SK-N-SH (cell line): ENCODE measurements at regions not wholly inside any gene's neighbourhood (a gene's known extent, or its start where the extent isn't known, plus 50 kb on each side); places are given as distances from the start of the nearest gene placed in this dataset.
"Not testable (repeated sequence)": the region's sequence is repeated elsewhere in the genome, so short reads cannot be mapped to it uniquely, and the experiment has no call there.

Experiments
- CTCF ChIA-PET: fragments of 300-600, 350-600 bp; formaldehyde crosslinking; extraction: SDS; loops from one replicate; lab custom pipeline; 2021; lab: Yijun Ruan, JAX
- POLR2A ChIA-PET: fragments of 350-600 bp; sonication (Branson Sonifier 250); formaldehyde crosslinking; extraction: SDS; loops from one replicate; lab custom pipeline; 2020; ENCODE audit warnings: antibody characterized with exemption, inconsistent platforms; lab: Yijun Ruan, JAX
- DNase-seq: peaks from one replicate; pipeline ENCODE4 v3.0.0; 2012
- H2AFZ ChIP-seq: fragments of 200-600 bp; sonication (generic); 2 replicates; pipeline ENCODE4 v1.8.1; 2016; ENCODE audit warnings: antibody characterized with exemption, mild to moderate bottlenecking, low read depth
- H3F3A ChIP-seq: fragments of 200-600 bp; sonication (generic); replicated peaks from 2 replicates; pipeline ENCODE3; 2016; ENCODE audit warnings: antibody characterized with exemption, mild to moderate bottlenecking; ENCODE audit not compliant: insufficient read depth
- H3K27ac ChIP-seq, 2 experiments: fragments of 200-500 bp in 1 of 2; fragments of 200-600 bp in 1 of 2; sonication (Bioruptor generic) in 1 of 2; sonication (generic), shearing (Covaris generic) in 1 of 2; 2 replicates each; pipeline versions ENCODE4 v1.5.1 to v1.6.1; 2014 to 2016; ENCODE audit warnings: low read depth in 2 of 2, inconsistent platforms in 1 of 2, low read length in 1 of 2, mild to moderate bottlenecking in 1 of 2, mixed read lengths in 1 of 2
- H3K27me3 ChIP-seq: fragments of 200-600 bp; sonication (generic), shearing (Covaris generic); 2 replicates; pipeline ENCODE4 v1.6.1; 2016; ENCODE audit warnings: mixed run types; ENCODE audit not compliant: insufficient read depth
- H3K36me3 ChIP-seq, 2 experiments: fragments of 200-500 bp in 1 of 2; fragments of 200-600 bp in 1 of 2; sonication (Bioruptor generic) in 1 of 2; sonication (generic) in 1 of 2; replicated peaks in 1 of 2; 2 replicates each; pipeline versions ENCODE3 to v1.5.1; 2014 to 2016; ENCODE audit warnings: low read length in 1 of 2, mild to moderate bottlenecking in 1 of 2; ENCODE audit not compliant: insufficient read depth in 2 of 2, control insufficient read depth in 1 of 2
- H3K4me1 ChIP-seq, 2 experiments: fragments of 200-500 bp in 1 of 2; fragments of 200-600 bp in 1 of 2; sonication (Bioruptor generic) in 1 of 2; sonication (generic), shearing (Covaris generic) in 1 of 2; 2 replicates each; pipeline versions ENCODE4 v1.5.1 to v1.6.1; 2014 to 2016; ENCODE audit warnings: low read depth in 1 of 2, low read length in 1 of 2, mixed run types in 1 of 2; ENCODE audit not compliant: insufficient read depth in 2 of 2, control insufficient read depth in 1 of 2
- H3K4me2 ChIP-seq: fragments of 200-600 bp; sonication (generic), shearing (Covaris generic); 2 replicates; pipeline ENCODE4 v1.6.1; 2017; ENCODE audit warnings: mixed run types
- H3K4me3 ChIP-seq, 2 experiments: fragments of 200-500 bp in 1 of 2; fragments of 200-600 bp in 1 of 2; sonication (Bioruptor generic) in 1 of 2; sonication (generic), shearing (Covaris generic) in 1 of 2; 2 replicates each; pipeline versions ENCODE4 v1.5.1 to v1.8.1; 2014 to 2016; ENCODE audit warnings: low read depth in 2 of 2, inconsistent platforms in 1 of 2, low read length in 1 of 2, mild to moderate bottlenecking in 1 of 2, mixed read lengths in 1 of 2, moderate library complexity in 1 of 2
- H3K79me2 ChIP-seq: fragments of 200-600 bp; sonication (generic); 2 replicates; pipeline ENCODE4 v1.8.1; 2017; ENCODE audit warnings: mild to moderate bottlenecking; ENCODE audit not compliant: insufficient read depth
- H3K9ac ChIP-seq: fragments of 200-600 bp; sonication (generic); 2 replicates; pipeline ENCODE4 v1.6.1; 2017; ENCODE audit warnings: mixed run types
- H3K9me2 ChIP-seq: fragments of 200-600 bp; sonication (generic); 2 replicates; pipeline ENCODE4 v1.6.1; 2017; ENCODE audit warnings: mixed run types
- H3K9me3 ChIP-seq: fragments of 200-600 bp; sonication (generic); 2 replicates; pipeline ENCODE4 v1.6.1; 2017; ENCODE audit warnings: mixed run types, mild to moderate bottlenecking, moderate library complexity
- H4K20me1 ChIP-seq: fragments of 200-600 bp; sonication (generic); 2 replicates; pipeline ENCODE4 v1.6.1; 2017; ENCODE audit warnings: mild to moderate bottlenecking, mixed run types; ENCODE audit not compliant: insufficient read depth
- ELF1 ChIP-seq: IDR thresholded peaks from 2 replicates; pipeline ENCODE4 v1.4.0; 2012
- FOSL2 ChIP-seq: IDR thresholded peaks from 2 replicates; pipeline ENCODE4 v1.4.0; 2012; ENCODE audit warnings: low read depth, mild to moderate bottlenecking, moderate library complexity, borderline replicate concordance
- FOXJ3 ChIP-seq: sonication (generic); formaldehyde crosslinking; IDR thresholded peaks from 2 replicates; pipeline ENCODE4 v1.5.1; 2020; ENCODE audit warnings: mild to moderate bottlenecking, missing genetic modification reagents
- FOXM1 ChIP-seq: IDR thresholded peaks from 2 replicates; pipeline ENCODE4 v1.4.0; 2012; ENCODE audit warnings: low read depth, mild to moderate bottlenecking
- GABPA ChIP-seq: IDR thresholded peaks from 2 replicates; pipeline ENCODE4 v1.4.0; 2012; ENCODE audit warnings: low read depth, mild to moderate bottlenecking
- GATA2 ChIP-seq: sonication (generic); formaldehyde crosslinking; IDR thresholded peaks from 2 replicates; pipeline ENCODE4 v1.5.0; 2020; ENCODE audit warnings: mild to moderate bottlenecking, missing genetic modification reagents
- MAX ChIP-seq: IDR thresholded peaks from 2 replicates; pipeline ENCODE4 v1.4.0; 2012; ENCODE audit warnings: low read depth
- RAD21 ChIP-seq: IDR thresholded peaks from 2 replicates; pipeline ENCODE4 v1.6.1; 2012; ENCODE audit warnings: mild to moderate bottlenecking, low read length
- REST ChIP-seq: IDR thresholded peaks from 2 replicates; pipeline ENCODE4 v1.6.1; 2012; ENCODE audit warnings: mild to moderate bottlenecking, low read depth, low read length, moderate library complexity
- SIN3A ChIP-seq: IDR thresholded peaks from 2 replicates; pipeline ENCODE4 v1.6.1; 2012; ENCODE audit warnings: low read depth, mild to moderate bottlenecking, low read length, moderate library complexity, borderline replicate concordance
- SMC3 ChIP-seq: IDR thresholded peaks from 2 replicates; pipeline ENCODE4 v1.6.1; 2012; ENCODE audit warnings: low read depth, low read length, improper control_type of control experiment
- USF1 ChIP-seq: IDR thresholded peaks from 2 replicates; pipeline ENCODE4 v1.4.0; 2012; ENCODE audit warnings: low read depth, borderline replicate concordance
- USF2 ChIP-seq: fragments of 150-350 bp; IDR thresholded peaks from 2 replicates; pipeline ENCODE4 v1.6.1; 2017; ENCODE audit warnings: antibody characterized with exemption, low read length, low read depth, borderline replicate concordance
- ZBTB33 ChIP-seq: IDR thresholded peaks from 2 replicates; pipeline ENCODE4 v1.4.0; 2012; ENCODE audit warnings: low read depth, borderline replicate concordance
- WGBS: methylation state at CpG from one replicate; pipeline ENCODE4 v1.1.6; 2017; ENCODE audit warnings: low lambda C conversion rate; 5-methylcytosine and 5-hydroxymethylcytosine counted together

GRCh38 chr2:122083256-122084048, 328.0 kb downstream of the TSN start:
- WGBS: 30% methylated on average over 4 of the region's 4 CpGs
- no peak overlapping the region for H3K4me2 ChIP-seq
- no peak for TF ChIP-seq REST
- TF ChIP-seq SMC3: no peak
- no peak for TF ChIP-seq FOXJ3 (CRISPR knock-in tag)
- TF ChIP-seq RAD21: no peak
- H3K9me3 ChIP-seq: no peaks in the 10 kb centered on the region
- H3F3A ChIP-seq: no peaks in the 10 kb centered on the region
- H3K4me1 ChIP-seq: peaks cover 0 to 5% of the 10 kb centered on the region in 2 experiments; a peak in 1 of 4 replicates
- H3K36me3 ChIP-seq: no peaks in the 10 kb centered on the region
- H3K9ac ChIP-seq: no peak overlapping the region
- H2AFZ ChIP-seq: no peak overlapping the region
- no peaks in the 10 kb centered on the region for H3K79me2 ChIP-seq
- H3K27me3 ChIP-seq: no peaks in the 10 kb centered on the region
- no peak overlapping the region for H3K4me3 ChIP-seq
- no peak for DNase-seq
- POLR2A ChIA-PET: no interaction called here
- no peak overlapping the region for H3K27ac ChIP-seq
- CTCF ChIA-PET: no interaction called here
- no peaks in the 10 kb centered on the region for H3K9me2 ChIP-seq
- H4K20me1 ChIP-seq: no peaks in the 10 kb centered on the region

- POLR2A ChIA-PET, DNase-seq: not testable (repeated sequence)
Observed at GRCh38 chr2:122085672-122086071, 330.2 kb downstream of the TSN start.

GRCh38 chr2:122094557-122094956, 339.1 kb downstream of the TSN start:
- Histone ChIP-seq H4K20me1 (no peaks in the 10 kb centered on the region), H3K9ac (no peak overlapping the region), H3K4me3 (no peak overlapping the region), H3K36me3 (no peaks in the 10 kb centered on the region), H3K4me1 (no peaks in the 10 kb centered on the region), H2AFZ (no peak overlapping the region), H3K4me2 (no peak overlapping the region), H3K9me2 (no peaks in the 10 kb centered on the region), H3F3A (no peaks in the 10 kb centered on the region), H3K9me3 (no peaks in the 10 kb centered on the region), H3K27me3 (no peaks in the 10 kb centered on the region), H3K79me2 (no peaks in the 10 kb centered on the region), H3K27ac (no peak overlapping the region)
- 33% methylated on average over 1 of the region's 1 CpG for WGBS
- no peak for DNase-seq
- CTCF ChIA-PET: no interaction called here
- POLR2A ChIA-PET: no interaction called here
- TF ChIP-seq USF2 (no peak), FOSL2 (no peak), ELF1 (no peak), ZBTB33 (no peak), FOXM1 (no peak), GATA2 (CRISPR knock-in tag) (no peak), GABPA (no peak), SIN3A (no peak), MAX (no peak), USF1 (no peak)

More at GRCh38 chr2:122085672-122086071, 330.2 kb downstream of the TSN start:
- H3K4me2 ChIP-seq, H3F3A ChIP-seq, H3K79me2 ChIP-seq, H4K20me1 ChIP-seq, H2AFZ ChIP-seq, H3K9ac ChIP-seq, H3K9me3 ChIP-seq, H3K27me3 ChIP-seq, H3K27ac ChIP-seq, H3K36me3 ChIP-seq, CTCF ChIA-PET, H3K4me3 ChIP-seq, H3K4me1 ChIP-seq, H3K9me2 ChIP-seq: not testable (repeated sequence)
